ENCODE measurements at regions not wholly inside any gene's neighbourhood (a gene's known extent, or its start where the extent isn't known, plus 50 kb on each side); places are given as distances from the start of the nearest gene placed in this dataset.

DNA sequence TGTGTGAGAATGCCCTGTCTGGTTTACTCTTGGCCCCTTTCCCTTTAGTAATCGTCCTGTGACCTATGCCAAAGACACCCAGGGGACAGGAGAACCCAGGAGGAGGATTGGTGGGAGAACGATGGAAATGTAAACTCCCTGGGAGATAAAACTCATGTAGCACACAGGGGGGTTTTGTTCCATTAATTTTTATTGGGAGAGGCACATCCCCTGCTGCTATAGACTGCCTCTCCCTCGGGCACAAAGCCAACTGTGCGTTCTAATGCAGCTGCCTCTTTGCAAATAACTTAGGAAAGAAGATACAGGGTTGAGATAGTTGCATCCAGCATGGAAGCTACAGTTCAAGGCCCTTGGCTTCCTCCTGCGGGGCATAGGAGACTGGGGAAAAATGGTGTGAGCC lies 489.6 kb downstream of the SLC4A3 start:
- in situ Hi-C loops (cut with HindIII; ENCODE audit: low sequenced_read_pairs) = no loop called here
- no peak for DNase-seq (ENCODE audit: low read depth)
- no peak overlapping the region for H3K4me3 ChIP-seq (ENCODE audit: low read depth, low read length)
- TF ChIP-seq CTCF (IDR thresholded peaks at IDR 0.05; ENCODE audit: low read depth, low read length, missing control alignments) = no peak

GRCh38 chr2:220120041-220120440 lies 492.6 kb downstream of the SLC4A3 start:
- H3K4me3 ChIP-seq (ENCODE audit: low read depth, low read length) = no peak overlapping the region
- in situ Hi-C loops (cut with HindIII; ENCODE audit: low sequenced_read_pairs) = no loop called here
- DNase-seq (ENCODE audit: low read depth) = no peak
- TF ChIP-seq CTCF (IDR thresholded peaks at IDR 0.05; ENCODE audit: low read depth, low read length, missing control alignments) = no peak

DNA sequence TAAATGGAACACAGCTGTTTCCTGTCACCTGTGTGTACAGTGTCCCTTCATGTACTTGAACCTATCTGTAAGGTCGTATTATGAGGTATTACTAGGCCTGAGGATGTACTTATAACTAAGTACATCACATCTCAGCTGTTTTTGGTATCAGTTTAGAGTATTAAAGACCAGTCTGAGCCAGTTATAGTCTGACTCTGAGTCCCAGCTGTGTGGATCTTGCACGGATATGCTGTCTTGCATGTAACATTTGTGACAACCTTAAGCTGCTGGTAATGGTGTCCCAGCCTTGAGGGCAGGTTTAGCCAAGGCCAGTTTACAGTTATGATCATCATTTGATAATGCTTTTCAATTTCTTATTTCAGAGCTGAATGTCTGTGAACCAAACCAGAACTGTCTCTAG lies 496.3 kb downstream of the SLC4A3 start:
- DNase-seq (ENCODE audit: low read depth) = no peak
- no peak overlapping the region for H3K4me3 ChIP-seq (ENCODE audit: low read depth, low read length)
- TF ChIP-seq CTCF (IDR thresholded peaks at IDR 0.05; ENCODE audit: low read depth, low read length, missing control alignments) = no peak
- in situ Hi-C loops (cut with HindIII; ENCODE audit: low sequenced_read_pairs) = no loop called here

GRCh38 chr2:220125551-220125950 lies 498.1 kb downstream of the SLC4A3 start:
- in situ Hi-C loops (cut with HindIII; ENCODE audit: low sequenced_read_pairs) = no loop called here
- no peak for DNase-seq (ENCODE audit: low read depth)
- no peak for TF ChIP-seq CTCF (IDR thresholded peaks at IDR 0.05; ENCODE audit: low read depth, low read length, missing control alignments)
- H3K4me3 ChIP-seq (ENCODE audit: low read depth, low read length) = no peak overlapping the region

DNA sequence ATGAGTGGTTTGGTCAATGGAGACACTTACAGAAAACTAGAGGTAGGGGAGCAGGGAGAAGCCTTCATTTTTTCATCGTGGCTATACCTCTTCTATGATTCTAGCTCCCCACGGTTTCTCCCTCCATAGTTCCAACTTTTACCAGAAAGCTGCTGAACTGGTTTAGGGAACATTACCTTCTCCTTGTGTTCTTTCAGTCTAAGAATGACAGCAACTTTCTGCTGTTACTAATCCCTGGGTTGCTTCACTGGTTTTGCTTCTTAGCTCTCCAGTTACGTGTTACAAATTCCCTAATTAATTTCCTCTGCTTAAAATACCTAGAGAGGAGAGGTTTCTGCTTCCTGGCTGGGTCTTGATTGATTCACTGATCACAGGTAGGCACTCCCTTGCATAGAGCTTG lies 499.9 kb downstream of the SLC4A3 start:
- in situ Hi-C loops (cut with HindIII; ENCODE audit: low sequenced_read_pairs) = no loop called here
- no peak for TF ChIP-seq CTCF (IDR thresholded peaks at IDR 0.05; ENCODE audit: low read depth, low read length, missing control alignments)
- no peak for DNase-seq (ENCODE audit: low read depth)
- no peak overlapping the region for H3K4me3 ChIP-seq (ENCODE audit: low read depth, low read length)

- no peak for DNase-seq (ENCODE audit: low read depth)
- TF ChIP-seq CTCF (IDR thresholded peaks at IDR 0.05; ENCODE audit: low read depth, low read length, missing control alignments) = no peak
- no peak overlapping the region for H3K4me3 ChIP-seq (ENCODE audit: low read depth, low read length)
- in situ Hi-C loops (cut with HindIII; ENCODE audit: low sequenced_read_pairs) = no loop called here
These were observed 500.4 kb downstream of the SLC4A3 start for GRCh38 chr2:220127876-220128275.

DNA sequence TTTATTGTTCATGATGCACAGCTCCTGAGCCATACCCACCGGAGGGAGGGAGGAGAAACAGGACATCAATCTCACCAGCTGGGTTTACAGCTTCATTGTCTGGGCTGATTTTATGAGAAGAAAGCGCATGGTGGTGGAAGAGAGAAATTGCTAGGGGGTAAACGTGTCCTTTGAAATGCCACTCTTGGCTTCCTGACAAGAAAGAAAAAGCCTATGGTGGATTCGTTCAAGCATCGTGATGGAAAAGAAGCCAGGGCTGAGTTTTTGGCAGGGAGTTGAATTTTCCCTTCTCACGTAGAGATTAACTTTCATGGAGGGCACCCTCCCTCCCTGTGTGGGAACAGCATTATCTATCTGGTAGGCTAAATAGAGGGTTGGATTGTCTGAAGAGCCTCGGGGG lies 502.0 kb downstream of the SLC4A3 start:
- in situ Hi-C loops (cut with HindIII; ENCODE audit: low sequenced_read_pairs) = no loop called here
- no peak for DNase-seq (ENCODE audit: low read depth)
- TF ChIP-seq CTCF (IDR thresholded peaks at IDR 0.05; ENCODE audit: low read depth, low read length, missing control alignments) = no peak
- no peak overlapping the region for H3K4me3 ChIP-seq (ENCODE audit: low read depth, low read length)

Data from astrocyte of the cerebellum (primary cell).